ENCODE measurements at regions not wholly inside any gene's neighbourhood (a gene's known extent, or its start where the extent isn't known, plus 50 kb on each side); places are given as distances from the start of the nearest gene placed in this dataset.
A peak's percentile ranks its signal among the peaks of the same experiment; 100 is the strongest.

GRCh38 chr12:28884904-28885679 lies 264.0 kb upstream of the FAR2 start:
- DNase-seq = no peak

- DNase-seq = no peak
Measured at GRCh38 chr12:28885928-28886327, 263.1 kb upstream of the FAR2 start.

GRCh38 chr12:28887461-28887990 lies 261.6 kb upstream of the FAR2 start:
- no peak for DNase-seq

GRCh38 chr12:28890664-28891063 lies 258.4 kb upstream of the FAR2 start:
- DNase-seq = no peak

GRCh38 chr12:28891126-28891525 lies 258.0 kb upstream of the FAR2 start:
- DNase-seq = no peak

GRCh38 chr12:28893365-28893764 lies 255.7 kb upstream of the FAR2 start:
- no peak for DNase-seq

- DNase-seq = no peak
Measured at GRCh38 chr12:28893856-28894255, 255.2 kb upstream of the FAR2 start.

GRCh38 chr12:28896421-28896820 lies 252.7 kb upstream of the FAR2 start:
- no peak for DNase-seq

- no peak for DNase-seq
Measured at GRCh38 chr12:28898038-28898437, 251.0 kb upstream of the FAR2 start.

GRCh38 chr12:28899951-28900350 lies 249.1 kb upstream of the FAR2 start:
- DNase-seq = peak; percentile 85

GRCh38 chr12:28905220-28905955 lies 243.7 kb upstream of the FAR2 start:
- DNase-seq = no peak

- no peak for DNase-seq
Measured at GRCh38 chr12:28908646-28909045, 240.4 kb upstream of the FAR2 start.

GRCh38 chr12:28909291-28909690 lies 239.8 kb upstream of the FAR2 start:
- no peak for DNase-seq

GRCh38 chr12:28925719-28926376 lies 223.2 kb upstream of the FAR2 start:
- no peak for DNase-seq

- no peak for DNase-seq
Measured at GRCh38 chr12:28930704-28931103, 218.4 kb upstream of the FAR2 start.

GRCh38 chr12:28933176-28933575 lies 215.9 kb upstream of the FAR2 start:
- DNase-seq = no peak

- no peak for DNase-seq
Measured at GRCh38 chr12:28933864-28934527, 215.1 kb upstream of the FAR2 start.

- DNase-seq = no peak
Measured at GRCh38 chr12:28936221-28936620, 212.9 kb upstream of the FAR2 start.

- no peak for DNase-seq
Measured at GRCh38 chr12:28936711-28937110, 212.4 kb upstream of the FAR2 start.

- DNase-seq = peak; percentile 72
Measured at GRCh38 chr12:28937196-28937595, 211.9 kb upstream of the FAR2 start.

- DNase-seq = no peak
Measured at GRCh38 chr12:28938056-28938455, 211.0 kb upstream of the FAR2 start.

- DNase-seq = no peak
Measured at GRCh38 chr12:28938581-28939235, 210.4 kb upstream of the FAR2 start.

GRCh38 chr12:28939427-28939826 lies 209.7 kb upstream of the FAR2 start:
- DNase-seq = no peak

All from kidney glomerular epithelial cell (primary cell).